SHP77 (cell line): ENCODE measurements at regions not wholly inside any gene's neighbourhood (a gene's known extent, or its start where the extent isn't known, plus 50 kb on each side); places are given as distances from the start of the nearest gene placed in this dataset.

ENCODE experiments used
- DNase-seq, 2 experiments: peaks; one replicate each; lab custom pipeline; 2025; lab: John Stamatoyannopoulos, UW

DNA sequence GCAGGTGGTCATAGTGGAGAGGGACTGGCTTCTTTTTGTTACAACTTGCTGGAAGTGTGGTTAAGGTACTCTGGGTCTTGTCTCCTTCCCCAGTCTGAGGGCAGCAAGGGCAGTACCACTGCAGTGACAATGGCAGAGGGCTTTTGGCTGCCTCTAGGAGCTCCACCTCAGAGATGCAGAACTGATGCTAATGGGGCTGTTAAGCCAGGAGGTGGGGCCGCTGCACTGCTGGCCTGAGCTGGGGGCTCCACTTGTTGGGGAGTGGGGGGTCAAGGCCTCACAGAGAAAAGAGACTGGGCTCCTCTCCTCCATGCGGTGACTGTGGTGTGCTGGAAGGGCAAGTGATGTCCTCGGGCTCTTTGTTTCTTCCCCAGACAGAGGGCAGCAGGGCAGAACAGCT lies 135.7 kb downstream of the DSEL start:
- no peak for DNase-seq

DNA sequence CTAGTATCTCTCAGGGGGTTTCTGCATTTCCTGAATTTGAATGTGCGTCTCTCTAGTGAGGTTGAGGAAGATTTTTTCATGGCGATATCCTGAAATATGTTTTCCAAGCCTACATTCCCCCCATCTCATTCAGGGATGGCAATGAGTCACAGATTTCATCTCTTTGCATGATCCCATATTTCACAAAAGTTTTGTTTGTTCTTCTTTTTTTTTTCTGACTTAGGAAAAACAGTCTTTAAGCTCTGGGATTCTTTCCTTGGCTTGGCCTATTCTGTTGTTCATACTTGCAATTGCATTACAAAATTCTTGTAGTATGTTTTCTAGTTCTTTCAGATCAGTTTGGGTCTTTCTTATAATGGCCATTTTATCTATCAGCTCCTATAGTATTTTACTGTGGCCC lies 136.5 kb downstream of the DSEL start:
- DNase-seq, result no peak

DNA sequence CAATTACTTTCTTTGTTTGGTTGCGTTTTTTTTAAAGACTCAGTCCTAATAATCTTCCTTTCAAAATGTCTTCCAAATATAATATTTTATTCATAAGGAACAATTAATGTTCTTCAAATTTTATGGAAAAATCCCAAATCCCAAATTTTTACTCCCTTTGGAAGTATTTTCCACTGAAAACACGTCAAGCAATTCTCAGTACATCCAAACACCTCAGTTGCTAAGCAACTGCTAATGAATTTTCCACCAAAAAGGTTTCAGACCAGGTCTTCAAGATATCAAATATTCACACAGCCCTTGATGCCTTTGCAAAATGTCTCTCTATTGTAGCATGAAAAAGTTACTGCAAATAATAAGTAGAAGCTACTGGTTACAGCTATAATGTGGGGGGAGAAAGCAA lies 140.1 kb downstream of the DSEL start:
- no peak for DNase-seq

DNA sequence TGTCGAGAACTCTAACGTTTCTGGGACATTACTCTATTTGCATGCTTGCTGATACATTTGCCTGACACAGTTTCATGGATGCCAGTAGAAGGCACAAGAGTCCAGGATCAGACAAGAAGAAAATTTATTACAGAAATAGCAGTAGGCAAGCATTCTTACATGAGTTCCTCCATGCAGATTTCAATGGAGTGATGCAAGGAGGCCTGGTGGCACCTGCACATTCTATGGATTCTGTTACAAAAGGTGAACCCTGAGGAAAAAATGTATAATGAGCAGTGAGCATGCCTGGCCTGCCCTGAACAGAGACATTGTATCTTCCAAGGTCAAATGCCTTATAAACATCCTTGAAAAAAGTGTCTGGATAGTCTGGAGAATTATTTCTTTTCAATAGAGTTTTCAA lies 142.9 kb downstream of the DSEL start:
- DNase-seq, result no peak

DNA sequence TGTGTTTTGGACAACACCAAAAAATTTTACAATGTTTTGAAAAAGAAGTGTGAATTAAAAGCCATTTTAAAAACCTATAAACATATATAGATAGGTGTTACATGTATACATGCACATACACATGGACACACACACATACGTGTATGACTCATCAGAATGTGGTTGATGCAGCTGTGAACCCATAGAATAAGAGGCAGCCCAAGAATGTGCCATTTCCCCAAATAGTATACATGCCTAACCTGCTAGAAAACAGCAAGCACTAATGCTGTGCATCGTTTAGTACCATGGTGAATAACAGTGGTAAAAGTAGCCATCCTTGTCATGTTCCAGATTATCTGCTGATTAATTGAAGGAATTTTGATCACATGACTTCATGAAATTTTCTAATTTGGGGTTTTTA lies 149.0 kb downstream of the DSEL start:
- DNase-seq, result no peak

DNA sequence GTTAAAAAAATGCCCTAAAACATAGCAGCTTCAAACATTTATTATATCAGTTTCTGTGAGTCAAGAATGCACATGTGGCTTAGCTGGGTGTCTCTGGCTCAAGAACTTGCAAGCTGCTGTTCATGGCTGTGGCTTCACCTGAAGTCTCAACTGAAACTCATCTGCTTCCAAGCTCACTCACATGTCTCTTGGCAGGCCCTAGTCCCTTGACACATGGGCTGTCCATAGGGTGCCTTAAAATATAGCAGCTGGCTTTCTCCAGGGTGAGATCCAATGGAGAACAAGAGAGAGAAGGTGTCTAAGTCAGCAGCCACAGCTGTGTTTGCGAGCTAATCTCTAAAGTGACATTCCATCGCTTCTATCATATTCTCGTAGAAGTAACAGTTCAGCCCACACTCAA lies 152.8 kb downstream of the DSEL start:
- no peak for DNase-seq

DNA sequence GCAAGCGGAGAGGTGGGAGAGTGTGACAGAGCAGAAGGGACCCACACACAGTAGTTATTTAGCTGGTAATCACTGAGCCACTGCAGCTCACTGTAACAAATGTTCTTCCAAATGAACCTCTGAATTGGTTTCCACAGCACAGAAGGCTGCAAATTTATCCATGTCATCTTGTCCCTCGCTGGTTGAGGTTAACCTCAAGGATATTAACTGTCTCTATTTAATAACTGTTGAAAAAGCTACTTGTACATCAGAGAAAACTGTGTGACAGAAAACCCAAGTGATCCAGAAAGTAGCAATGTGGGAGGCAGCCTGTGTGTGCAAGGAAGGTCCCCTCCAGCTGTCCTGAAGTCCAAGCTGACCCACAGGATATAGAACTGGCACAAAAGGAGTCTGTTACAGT lies 153.6 kb downstream of the DSEL start:
- no peak for DNase-seq

DNA sequence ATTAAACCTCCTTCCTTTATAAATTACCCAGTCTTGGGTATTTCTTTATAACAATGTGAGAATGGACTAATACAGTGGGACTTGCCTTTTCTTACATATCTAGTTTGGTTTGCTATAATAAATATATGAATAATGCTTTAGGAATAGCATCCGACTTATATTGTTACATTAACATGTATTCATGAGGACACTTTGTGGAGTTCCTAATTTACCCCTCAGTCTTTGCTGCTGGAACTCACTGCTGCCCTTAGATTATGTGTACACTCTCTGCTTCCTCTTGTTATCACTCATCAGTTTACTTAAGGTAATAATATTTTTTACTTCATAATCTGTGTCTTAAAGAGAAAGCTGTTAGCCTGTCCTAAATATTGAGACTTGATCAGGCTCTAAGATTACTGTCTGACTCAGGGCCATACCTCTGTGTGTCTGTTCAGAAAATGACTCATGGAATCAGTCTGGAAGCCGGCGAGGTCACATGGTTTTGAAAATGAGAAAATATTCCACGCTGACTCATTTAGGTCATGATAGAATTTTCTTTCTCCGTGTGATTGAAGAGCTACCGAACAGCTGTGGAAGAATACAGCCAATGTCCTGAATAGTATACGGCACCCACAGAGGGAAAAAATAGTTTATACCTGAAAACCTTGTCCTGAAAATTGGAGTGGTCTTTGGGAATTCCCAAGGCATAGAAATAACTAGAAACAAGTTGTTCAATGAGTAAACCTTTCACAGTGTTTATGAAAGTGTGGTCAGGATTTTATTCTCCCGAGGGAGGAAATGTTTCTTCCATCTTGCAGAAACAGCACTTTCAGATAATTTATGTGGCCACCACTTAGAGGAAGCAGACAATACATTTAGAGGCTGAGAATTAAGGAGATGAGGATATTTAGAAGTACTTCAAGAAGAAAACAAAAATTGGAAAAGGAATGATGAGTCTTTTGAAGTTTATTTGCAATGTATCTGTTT lies 156.4 kb downstream of the DSEL start:
- peak in 1 of 2 experiments; percentile 42 for DNase-seq

DNA sequence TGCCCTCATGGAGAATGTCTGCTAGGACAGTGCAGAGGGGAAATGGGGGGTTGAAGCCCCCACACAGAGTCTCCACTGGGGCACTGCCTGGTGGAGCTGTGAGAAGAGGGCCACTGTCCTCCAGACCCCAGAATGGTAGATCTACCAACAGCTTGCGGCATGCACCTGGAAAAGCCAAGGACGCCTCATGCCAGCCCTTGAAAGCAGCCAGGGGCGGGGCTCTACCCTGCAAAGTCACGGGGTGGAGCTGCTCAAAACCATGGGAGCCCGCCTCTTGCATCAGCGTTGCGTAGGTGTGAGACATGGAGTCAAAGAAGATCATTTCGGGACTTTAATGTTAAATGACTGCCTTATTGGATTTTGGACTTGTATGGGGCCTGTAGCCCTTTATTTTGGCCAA lies 157.6 kb downstream of the DSEL start:
- no peak for DNase-seq

DNA sequence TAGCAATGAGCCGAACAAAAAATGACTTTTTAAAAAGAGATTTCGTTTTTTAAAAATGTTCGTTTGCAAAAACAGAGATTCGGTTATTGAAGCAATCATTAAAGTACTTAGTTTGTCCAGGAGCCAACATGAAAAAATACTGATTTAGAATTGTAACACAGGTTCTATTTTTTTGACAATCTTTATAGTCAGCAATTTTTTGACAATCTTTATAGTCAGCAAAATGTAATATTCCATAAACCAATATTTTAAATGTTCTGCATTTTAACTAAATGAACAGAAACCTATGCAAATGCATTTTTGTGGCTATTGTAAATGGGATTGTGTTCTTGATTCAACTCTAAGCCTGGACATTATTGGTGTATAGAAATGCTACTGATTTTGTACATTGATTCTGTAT lies 161.8 kb downstream of the DSEL start:
- no peak for DNase-seq

DNA sequence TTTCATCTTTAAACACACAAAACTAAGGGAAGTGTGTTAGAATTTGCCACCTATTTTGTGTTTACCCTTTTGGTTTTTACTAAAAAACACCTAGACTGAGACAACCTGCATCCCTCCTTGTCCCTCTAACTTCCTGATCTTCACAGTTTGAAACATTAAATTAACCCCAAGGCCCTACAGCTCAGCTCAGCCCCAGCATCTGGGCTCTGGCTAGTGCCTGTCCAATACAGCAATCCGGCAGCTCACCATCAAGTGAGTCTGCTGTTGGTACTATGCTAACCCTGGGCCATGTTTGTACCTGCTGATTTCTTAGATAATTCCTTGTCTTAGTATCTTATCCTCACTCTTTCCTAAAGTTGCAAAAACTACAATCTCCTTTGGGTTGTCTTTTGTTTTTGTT lies 162.4 kb downstream of the DSEL start:
- DNase-seq, result no peak

DNA sequence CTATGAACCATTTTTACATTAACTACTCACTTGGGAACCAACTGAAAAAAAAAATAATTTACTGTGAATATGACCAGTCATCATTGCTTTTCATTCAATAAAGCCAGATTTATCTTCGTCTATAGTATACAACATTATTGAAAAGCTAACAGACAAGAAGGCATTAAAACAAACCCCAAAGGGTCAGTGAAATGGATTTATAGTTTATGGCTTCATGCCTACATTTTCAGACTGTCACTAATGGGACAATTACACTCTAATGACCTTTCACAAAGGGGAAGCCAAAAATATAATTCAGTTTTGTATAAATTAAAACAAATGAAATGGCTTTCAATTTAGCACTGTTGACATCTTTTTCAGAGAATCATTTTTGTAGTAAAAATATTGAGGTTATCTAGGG lies 169.1 kb downstream of the DSEL start:
- DNase-seq, result no peak

DNA sequence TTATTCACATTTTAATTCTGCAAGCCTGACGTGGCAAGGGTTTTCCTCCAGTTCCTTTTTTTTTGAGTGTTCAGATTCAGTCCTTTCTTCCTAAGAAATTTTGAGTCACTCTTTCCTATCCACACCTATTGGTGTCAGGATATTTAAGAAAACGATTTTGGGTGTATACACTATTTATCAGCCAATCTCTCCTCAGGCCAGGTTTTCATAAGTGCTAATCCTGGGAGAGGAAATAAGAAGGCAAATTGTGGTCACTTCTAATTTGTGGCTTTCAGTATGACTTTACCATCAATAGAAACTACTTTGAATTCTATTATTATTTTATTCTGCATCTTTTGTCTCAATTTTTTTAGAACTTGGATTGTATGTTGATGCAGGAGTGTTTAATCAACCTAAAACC lies 174.4 kb downstream of the DSEL start:
- no peak for DNase-seq

DNA sequence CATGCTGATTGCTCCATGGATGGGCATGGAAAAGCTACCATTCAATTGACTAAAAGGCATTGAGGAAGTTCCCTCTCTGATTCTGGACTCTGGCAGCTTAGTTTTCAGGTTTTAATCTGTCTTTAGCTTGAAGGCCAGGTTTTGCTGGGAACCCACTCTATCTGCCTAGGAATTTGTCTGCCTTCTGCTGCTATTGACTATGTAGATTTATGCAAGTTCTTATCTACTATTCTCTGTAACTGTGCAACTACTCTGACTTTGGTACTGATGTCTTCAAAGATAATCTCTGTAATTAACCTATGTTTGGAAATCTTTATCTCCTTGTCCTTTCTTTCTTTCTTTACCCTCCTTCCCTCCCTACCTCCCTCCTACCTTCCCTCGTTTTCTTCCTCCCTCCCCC lies 178.8 kb downstream of the DSEL start:
- DNase-seq, result no peak

DNA sequence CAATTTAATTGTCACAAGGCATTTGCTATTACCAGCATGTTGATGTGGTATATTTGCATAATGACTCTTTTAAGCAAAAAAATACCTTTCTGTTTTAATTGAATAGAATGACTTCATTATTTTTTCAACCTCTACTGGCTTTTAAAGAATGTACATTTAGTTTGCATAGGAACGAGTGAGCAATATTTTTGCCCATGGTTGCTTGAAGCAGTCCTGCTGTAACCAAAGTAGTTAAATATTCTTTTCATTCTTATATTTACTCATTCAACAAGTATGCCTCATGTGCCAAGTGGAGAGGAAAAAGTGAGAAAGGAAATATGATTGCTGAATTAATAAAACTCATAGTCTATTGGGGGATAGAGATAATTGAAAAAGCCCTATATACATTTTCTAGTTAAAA lies 184.7 kb downstream of the DSEL start:
- DNase-seq, result no peak

DNA sequence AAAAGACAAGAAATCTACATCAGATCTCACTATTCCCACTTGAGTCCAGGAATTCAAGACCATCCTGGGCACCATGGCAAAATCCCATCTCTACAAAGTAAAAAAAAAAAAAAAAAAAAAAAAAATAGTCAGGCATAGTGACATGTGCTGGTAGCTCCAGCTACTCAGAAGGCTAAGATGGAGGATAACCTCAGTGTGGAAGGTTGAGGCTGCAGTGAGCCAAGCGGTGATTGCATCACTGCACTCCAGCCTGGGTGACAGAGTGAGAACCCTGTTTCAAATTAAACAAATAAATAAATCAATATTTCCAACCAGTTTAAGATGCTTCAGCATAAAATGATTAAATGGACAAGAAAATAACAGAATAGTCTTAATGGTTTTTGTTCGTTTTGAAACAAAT lies 197.4 kb downstream of the DSEL start:
- DNase-seq, result no peak

DNA sequence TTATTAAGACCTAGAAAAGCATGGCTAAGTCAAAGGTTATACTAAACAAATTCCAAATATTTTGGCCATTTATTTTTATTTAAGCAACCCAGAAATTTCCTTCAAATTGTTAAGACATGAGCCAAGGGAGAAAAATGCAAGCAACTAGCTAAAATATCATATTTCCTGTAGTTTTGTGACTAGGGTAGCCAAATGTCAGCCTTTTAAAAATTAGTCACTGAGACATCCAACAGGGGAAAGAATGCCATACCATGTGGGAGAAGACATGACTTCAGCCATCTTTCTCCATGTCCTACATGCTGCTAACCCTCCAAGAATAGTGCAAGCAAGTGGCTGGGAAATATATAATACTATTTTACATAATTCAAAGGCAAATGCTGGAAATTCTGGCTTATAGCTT lies 197.9 kb downstream of the DSEL start:
- DNase-seq, result no peak

DNA sequence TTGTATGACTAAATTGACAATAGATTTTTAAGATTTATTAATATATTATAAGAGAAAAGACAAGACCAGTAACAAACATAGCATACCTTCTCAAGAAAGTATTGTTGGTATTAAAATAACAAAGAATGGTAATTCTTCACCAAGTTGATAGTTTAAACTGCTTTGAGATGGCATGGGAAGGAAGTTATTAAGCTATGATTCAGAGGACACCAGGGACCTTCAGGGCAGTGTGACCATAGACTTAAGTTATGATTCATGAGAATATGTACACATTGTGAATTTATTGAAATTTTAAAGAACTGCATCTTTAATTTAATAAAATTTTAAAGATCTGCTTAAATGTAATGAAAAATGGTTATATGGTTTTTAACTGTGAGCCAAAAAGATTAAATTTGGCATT lies 205.7 kb downstream of the DSEL start:
- DNase-seq, result no peak

DNA sequence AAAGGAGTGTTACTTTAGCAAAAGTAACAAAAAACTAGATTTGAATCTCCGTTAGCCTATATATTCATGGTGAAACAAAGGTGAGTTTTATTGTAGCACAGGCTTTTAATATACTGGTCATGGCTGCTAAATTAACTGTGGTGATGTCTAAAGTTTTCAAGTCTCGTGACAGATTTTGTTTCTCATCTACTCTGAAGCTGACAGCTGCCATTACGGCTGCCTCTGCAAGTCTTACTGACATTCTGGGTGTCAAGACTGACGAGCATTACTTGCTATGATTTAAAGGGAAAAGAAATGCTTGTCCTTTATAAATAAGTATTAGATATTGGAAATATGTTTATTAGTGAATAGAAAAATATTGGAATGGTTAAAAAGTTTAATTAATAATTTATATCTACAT lies 207.7 kb downstream of the DSEL start:
- DNase-seq, result no peak

DNA sequence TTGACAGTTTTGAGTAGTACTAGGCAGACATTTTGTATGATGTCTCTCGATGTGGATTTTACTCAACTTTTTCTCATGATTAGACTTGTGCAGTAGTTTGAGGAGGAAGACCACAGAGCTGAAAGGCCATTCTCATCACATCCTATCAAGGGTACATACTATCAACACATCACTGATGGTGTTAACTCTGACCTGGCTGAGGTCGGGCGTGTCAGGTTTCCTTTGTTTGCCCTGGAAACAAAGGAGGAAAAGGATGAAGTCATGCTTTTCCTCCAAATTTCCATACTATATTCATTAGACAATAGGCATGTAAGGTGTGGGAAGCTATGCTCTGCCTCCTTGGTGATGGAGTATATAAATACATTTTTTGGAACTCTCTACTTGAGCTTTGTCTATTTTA lies 211.1 kb downstream of the DSEL start:
- DNase-seq, result no peak

DNA sequence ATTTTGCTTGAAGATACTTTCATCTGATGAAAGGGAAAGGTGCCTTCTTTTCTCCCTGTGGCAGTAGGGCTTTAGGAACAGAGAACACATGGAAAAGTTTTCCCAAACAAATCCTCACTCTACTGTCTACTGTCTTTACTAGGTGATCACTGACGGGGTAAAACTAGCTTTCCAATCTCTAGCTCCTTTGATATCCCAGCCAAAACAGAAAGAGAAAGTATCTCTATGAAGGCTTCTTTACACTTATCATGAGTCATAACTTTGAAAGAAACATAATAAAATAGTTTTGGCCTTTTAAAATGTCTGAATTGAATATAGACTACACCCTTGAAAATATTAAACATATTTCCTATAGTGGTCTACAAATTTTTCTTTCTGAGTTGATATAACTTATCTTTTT lies 214.5 kb downstream of the DSEL start:
- no peak for DNase-seq

DNA sequence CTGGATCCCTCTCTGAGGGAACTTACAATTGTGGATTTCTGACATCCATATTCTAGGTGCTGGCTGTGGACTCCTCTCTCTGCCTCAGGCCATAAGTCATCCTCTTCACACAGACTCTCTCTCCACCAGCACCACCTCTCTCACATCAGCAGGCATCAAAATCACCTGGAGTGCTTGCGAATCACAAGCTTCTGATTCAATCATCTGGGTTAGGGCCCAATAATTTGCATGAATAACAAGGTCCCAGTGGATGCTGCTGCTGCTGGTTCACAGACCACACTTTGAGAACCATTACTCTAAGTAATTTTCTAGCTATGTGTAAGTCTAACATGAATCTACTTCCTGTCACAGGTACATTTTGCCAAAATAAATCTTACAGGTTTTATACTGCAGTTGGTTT lies 214.9 kb downstream of the DSEL start:
- no peak for DNase-seq

DNA sequence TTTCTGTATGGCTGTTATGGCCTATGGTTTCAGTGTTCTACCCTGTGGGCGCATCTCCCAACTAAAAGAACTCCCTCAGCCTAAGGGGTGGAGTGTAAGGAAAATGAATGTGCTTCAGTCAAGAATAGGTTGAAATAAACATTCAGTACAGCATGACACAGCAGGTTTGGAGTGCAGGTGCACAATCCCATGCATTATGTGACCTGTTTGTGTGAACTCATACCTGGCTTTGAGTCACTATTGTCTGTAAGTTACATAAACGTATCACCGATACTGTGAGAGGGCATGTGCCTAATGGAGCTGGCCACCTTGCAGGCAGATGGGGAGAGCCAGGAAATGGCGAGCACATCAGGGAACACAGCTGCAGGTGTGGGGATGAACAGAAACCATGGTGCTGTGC lies 216.0 kb downstream of the DSEL start:
- DNase-seq, result no peak

DNA sequence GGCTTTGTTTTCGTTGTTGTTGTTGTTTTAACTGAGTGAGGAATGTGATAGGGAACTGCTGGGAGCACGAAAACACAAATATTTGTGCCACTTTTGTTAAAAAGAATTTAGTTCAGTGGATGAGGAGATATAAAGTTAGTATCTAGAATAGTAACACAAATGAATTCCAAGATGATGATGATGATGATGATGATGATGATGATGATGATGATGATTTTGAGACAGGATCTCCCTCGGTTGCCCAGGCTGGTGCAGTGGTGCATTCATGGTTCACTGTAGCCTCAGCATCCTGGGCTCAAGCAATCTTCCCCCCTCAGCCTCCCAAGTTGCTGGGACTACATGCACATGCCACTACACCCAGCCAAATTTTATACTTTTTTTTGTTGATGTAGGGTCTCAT lies 223.7 kb downstream of the DSEL start:
- no peak for DNase-seq
